GM18520 (cell line): ENCODE measurements at regions not wholly inside any gene's neighbourhood (a gene's known extent, or its start where the extent isn't known, plus 50 kb on each side); places are given as distances from the start of the nearest gene placed in this dataset.

Experiments
- ATAC-seq: cut with Tn5 transposase; IDR thresholded peaks from one replicate; pipeline ENCODE4 v1.9.1; 2021; ENCODE audit not compliant: unreplicated experiment

DNA sequence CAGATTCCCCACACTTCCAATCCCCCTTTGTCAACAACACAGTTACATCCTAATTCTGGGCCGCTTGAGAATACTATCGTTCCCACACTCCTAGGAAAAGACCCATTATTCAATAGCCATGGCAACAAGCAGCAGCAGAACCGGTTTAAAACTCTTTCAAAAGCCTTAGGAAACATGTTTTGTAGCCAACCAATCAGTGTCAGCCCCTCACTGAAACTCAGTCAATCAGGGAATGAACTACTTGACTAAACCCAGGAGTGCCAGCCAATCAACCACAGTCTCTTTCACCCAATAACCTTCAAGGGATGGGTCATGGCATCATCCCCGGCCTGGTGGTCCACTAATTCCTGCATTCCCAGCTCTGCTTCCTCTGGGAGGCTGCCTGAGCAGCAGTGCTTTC lies 204.8 kb upstream of the HS6ST1 start:
- no peak for ATAC-seq

DNA sequence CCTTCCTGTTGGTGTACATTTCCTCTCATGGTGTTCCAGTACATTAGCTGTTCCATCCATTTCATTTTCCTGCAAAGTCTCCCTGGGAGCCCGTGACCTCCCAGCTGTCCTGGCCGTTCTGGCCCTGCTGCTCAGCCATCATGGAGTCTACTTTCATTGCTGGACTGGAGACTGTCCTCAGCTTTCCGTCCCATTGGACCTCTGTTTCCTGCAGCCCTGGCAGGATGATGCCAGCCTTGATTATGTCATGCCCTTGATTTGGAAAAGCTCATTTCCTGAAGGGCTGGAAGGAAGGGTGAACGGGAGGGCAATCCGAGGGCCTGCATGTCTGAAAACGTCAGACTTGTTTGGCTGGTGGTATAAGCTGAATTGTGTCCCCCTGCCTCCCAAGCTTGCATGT lies 205.5 kb upstream of the HS6ST1 start:
- ATAC-seq, result no peak

DNA sequence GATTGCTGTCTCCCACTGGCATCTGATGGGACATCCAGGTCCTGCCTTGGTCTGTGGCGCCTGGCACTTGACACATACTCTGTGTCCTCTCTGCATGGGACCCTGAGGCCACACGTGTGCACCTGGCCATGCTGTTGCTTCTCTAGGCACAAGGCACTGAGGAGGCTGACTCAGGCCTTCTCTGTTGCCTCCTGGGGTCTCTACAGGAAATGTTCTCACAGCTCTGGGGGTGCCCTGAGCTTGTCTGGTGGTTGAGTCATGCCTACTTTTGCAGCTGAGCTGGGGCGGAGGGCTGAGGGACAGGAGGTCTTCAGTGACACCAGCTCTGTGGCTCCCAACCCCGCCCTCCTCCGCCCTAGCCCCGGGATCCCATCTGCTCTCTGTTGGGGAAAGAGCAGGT lies 207.0 kb upstream of the HS6ST1 start:
- no peak for ATAC-seq

DNA sequence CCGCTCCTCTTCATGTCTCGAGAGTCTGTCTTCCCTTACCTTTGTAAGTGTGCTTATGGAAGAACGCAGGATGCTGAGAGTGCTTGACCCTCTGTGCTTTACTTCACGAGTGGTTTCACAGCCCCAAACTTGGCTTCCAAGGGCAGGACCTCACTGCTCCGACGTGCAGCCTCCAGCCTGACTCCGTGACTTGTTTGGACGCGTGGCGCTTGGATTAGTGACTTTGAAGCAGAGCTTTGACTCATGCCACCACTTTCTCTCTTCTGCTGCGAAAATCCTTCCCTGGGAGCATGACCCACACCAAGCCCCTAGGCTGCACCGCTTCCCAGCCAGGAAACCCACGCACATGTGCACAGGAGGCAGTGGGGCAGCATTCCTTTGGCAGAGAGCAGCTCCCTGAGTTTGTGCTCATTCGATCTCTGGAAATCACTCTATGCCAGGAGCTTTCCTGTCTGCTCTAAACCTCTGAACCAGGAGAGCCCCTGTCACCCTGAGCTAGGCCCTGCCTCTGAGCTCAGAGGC lies 207.8 kb upstream of the HS6ST1 start:
- ATAC-seq, result no peak

GRCh38 chr2:128528133-128528532 lies 209.5 kb upstream of the HS6ST1 start:
- ATAC-seq, result no peak

GRCh38 chr2:128530025-128530573 lies 211.4 kb upstream of the HS6ST1 start:
- no peak for ATAC-seq

DNA sequence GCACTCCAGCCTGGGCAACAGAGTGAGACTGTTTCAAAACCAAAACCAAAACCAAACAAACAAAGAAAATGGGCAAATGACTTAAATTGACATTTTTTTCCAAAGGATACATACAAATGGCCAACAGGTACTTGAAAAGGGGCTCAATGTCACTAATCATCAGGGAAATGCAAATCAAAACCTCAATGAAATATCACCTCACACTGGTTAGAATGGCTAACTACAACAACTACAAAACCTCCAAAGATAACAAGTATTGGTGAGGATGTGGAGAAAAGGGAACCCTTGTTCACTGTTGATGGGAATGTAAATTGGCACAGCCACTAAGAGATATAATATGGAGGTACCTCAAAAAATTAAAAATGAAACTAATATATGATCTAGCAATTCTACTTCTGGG lies 213.2 kb upstream of the HS6ST1 start:
- ATAC-seq, result no peak

- ATAC-seq, result no peak
These were observed 214.4 kb upstream of the HS6ST1 start for GRCh38 chr2:128533101-128533500.

GRCh38 chr2:128534688-128535392 lies 216.2 kb upstream of the HS6ST1 start:
- no peak for ATAC-seq

DNA sequence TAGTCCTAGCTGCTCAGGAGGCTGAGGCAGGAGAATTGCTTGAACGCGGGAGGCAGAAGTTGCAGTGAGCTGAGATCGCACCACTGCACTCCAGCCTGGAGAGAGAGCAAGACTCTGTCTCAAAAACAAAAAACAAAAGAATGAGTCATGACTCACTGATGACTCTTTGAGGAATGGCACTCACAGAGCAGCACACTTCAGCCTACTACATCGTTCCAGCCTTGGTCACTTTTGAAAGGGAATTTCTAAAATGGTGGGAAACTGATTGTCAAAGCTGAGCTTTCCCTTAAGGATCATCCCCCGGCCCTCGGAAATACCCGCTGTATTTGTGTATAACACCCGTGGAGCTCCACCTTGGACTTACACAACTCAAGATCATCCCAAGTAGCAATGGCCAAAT lies 217.3 kb upstream of the HS6ST1 start:
- no peak for ATAC-seq

DNA sequence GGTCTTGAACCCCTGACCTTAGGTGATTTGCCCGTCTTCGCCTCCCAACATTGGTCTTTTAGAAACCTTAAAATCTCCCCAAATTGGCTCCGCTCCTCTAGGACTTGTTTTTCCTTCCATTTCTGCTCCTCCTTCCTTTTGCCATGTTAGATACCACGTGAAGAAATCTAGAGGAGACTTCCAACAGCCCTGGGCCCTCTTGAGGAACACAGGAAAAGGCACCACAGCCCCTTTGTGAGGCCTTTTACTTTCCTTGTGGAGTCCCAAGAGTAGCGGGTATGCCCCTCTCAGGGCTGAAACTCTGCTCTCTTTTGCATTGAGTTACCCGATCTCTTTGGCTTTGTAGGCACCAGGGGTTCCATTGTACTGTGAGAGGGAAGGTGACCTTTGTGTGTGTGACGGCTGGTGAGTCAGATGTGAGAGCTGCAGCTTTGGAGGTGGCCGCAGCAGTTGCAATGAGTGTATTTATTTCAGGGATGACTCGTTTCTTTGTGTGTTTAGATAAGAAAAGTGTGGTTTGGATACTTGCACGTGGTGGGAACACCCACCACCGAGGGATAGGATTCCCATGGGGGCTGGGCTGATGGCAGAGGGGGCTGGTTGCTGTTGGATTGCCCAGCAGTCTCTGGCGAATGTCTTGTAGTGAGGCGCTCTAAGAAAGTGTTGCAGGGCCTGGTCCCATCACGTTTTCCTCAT lies 218.4 kb upstream of the HS6ST1 start:
- ATAC-seq, result no peak

- ATAC-seq, result no peak
These were observed 219.0 kb upstream of the HS6ST1 start for GRCh38 chr2:128537646-128538045.

GRCh38 chr2:128538396-128538795 lies 219.7 kb upstream of the HS6ST1 start:
- no peak for ATAC-seq

DNA sequence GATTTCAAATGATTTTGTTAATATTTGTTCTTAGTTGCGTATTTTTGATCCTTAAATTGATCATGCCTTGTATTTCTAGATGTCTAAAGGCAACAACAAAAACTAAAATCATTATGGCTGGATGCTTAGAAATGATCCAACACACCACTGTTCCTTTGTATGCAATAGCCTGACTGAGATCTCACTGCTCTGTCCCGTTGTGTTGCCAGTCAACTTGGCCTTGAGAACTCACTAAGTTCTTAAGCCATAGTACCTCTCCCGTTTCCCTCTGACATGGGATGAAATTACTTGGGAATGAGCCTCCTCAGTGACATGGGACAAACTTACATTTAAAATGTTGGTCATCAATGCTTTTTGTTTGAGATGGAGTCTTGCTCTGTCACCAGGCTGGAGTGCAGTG lies 222.0 kb upstream of the HS6ST1 start:
- ATAC-seq, result no peak

DNA sequence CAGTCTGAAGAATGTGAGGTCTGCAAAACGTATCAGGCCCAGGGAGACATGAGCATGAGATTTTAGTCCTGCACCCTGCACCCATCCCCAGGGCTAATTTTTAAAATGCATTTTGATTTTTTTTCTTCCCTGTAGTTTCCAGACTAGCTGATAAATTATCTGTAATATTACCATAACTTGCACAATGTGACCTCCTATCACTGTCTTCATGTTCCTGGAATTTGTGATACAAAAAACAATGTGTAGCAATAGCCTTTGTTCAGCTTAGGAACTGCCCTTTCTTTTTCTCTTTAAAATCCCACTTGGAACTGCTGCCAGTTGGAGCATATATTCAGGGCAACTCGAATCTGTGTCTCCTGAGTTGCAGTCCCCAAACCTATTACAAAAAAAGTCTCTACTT lies 222.8 kb upstream of the HS6ST1 start:
- ATAC-seq, result no peak

DNA sequence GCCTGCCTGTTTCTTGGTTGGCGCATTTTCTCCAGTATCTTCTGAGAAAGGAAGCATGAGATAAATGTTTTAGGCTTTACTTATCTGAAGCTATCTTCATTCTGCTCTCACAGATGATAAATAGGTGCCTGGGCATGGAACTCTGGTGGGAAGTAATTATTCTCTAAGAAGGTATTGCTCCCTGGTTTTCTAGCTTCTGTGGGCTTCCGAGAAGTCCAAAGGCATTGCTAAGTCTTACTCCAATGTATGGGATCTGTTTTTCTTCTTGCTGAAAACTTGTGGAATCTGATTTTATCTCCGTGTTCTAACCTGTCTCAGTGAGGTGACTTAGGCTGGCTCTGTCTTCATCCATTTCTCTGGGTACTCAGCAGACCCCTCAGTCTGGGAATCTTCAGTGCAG lies 224.4 kb upstream of the HS6ST1 start:
- no peak for ATAC-seq

- no peak for ATAC-seq
These were observed 225.0 kb upstream of the HS6ST1 start for GRCh38 chr2:128543646-128544045.

- no peak for ATAC-seq
These were observed 225.8 kb upstream of the HS6ST1 start for GRCh38 chr2:128544321-128545037.

DNA sequence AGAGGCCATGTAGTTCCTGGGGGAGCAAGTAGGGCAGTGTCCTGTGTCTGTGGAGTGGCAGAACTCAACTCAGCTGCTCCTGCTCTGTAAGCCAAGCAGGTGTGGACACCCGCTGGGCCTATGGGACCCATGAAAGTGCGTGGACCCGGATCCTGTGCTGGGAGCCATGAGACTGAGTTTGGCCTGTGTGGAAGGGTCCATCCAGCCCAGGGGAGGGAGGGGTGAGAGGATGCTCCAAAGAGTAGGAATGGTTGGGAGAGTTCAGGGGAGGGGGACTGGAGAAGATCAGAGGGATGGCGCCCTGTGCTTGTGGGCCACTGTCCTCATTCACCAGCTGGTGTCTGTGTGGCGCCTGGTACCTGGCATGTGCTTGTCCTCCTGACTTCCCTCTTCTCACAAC lies 226.4 kb upstream of the HS6ST1 start:
- ATAC-seq, result no peak

DNA sequence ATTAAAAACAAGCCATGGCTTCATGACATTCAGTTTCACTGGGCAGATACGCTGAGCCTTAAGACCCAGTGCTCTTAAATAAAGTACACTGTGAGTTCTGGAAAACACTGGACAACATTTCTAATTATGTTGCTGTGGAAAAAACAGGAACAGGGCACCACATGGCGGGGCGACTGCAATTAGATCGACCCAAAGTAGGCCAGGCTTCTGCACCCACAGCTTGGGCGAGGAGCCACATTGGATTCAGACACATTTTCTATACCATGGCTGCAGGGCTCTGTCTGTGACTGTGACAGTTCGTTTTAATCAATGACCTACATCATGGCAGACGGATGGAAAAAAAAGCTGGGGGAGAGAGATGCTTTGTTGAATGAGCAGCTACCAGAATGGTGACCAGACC lies 227.2 kb upstream of the HS6ST1 start:
- no peak for ATAC-seq

DNA sequence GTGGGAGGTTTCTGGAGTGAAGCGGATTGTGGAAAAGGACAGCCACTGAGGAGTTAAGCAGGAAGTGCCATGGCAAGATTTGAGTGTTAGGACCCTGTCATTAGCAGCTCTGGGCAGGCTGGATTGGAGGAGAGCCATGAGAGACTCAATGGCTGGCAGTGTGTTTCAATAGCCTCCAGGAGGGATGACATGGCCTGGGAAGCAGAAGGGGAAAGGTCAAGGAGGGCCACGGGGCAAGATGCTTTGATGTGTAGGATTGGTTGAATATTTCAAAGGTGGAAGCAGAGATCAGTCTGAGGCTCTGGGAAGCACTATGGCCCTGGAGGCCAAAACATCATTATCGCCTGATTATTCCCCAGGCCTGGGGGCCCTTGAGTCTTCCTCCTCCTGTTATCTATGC lies 229.0 kb upstream of the HS6ST1 start:
- no peak for ATAC-seq

GRCh38 chr2:128548461-128548891 lies 229.8 kb upstream of the HS6ST1 start:
- ATAC-seq, result no peak
